OCI-LY7 (cell line): ENCODE measurements at regions not wholly inside any gene's neighbourhood (a gene's known extent, or its start where the extent isn't known, plus 50 kb on each side); places are given as distances from the start of the nearest gene placed in this dataset.

Experiments used
- BruUV-seq: library from RNA; stranded (reverse); fragments of 400-500 nt; replicated peaks from 2 replicates; lab custom pipeline; 2021; lab: Mats Ljungman, UMichigan
- CTCF ChIA-PET: fragments of 300-600 bp; sonication (Branson Sonifier 250); formaldehyde crosslinking; loops from one replicate; lab custom pipeline; 2022; ENCODE audit warnings: antibody characterized with exemption; ENCODE audit not compliant: unreplicated experiment; lab: Charles Lee
- POLR2A ChIA-PET: fragments of 300-600 bp; sonication (Branson Sonifier 250); formaldehyde crosslinking; loops from one replicate; lab custom pipeline; 2022; ENCODE audit warnings: antibody characterized with exemption; lab: Charles Lee
- DNase-seq: peaks from one replicate; pipeline ENCODE4 v3.0.0-alpha.2; 2015; ENCODE audit warnings: low spot score
- H2AFZ ChIP-seq: fragments of 200-600 bp; sonication (generic), shearing (Covaris generic); 2 replicates; pipeline ENCODE4 v1.6.1; 2014; ENCODE audit warnings: mild to moderate bottlenecking, antibody characterized with exemption, low read length, moderate library complexity
- H3K27ac ChIP-seq: fragments of 200-600 bp; sonication (generic); 2 replicates; pipeline ENCODE4 v1.5.1; 2014; ENCODE audit warnings: mixed run types, low read depth, mild to moderate bottlenecking, moderate library complexity, low read length, inconsistent platforms; ENCODE audit not compliant: poor library complexity, severe bottlenecking
- H3K36me3 ChIP-seq: fragments of 200-600 bp; sonication (generic); 2 replicates; pipeline ENCODE4 v1.6.1; 2014; ENCODE audit warnings: mild to moderate bottlenecking, antibody characterized with exemption, low read length, moderate library complexity, mixed read lengths; ENCODE audit not compliant: insufficient read depth
- H3K4me1 ChIP-seq: fragments of 200-600 bp; sonication (generic); 2 replicates; pipeline ENCODE4 v1.5.1; 2014; ENCODE audit warnings: mild to moderate bottlenecking, low read length; ENCODE audit not compliant: insufficient read depth, poor library complexity, severe bottlenecking
- H3K4me2 ChIP-seq: fragments of 200-600 bp; sonication (generic); 2 replicates; pipeline ENCODE4 v1.6.1; 2014; ENCODE audit warnings: mild to moderate bottlenecking, low read length
- H3K4me3 ChIP-seq: fragments of 200-600 bp; sonication (generic); 2 replicates; pipeline ENCODE4 v1.5.1; 2014; ENCODE audit warnings: mild to moderate bottlenecking, low read depth, low read length; ENCODE audit not compliant: poor library complexity, severe bottlenecking
- H3K79me2 ChIP-seq: fragments of 200-600 bp; sonication (generic); 2 replicates; pipeline ENCODE4 v1.6.1; 2016; ENCODE audit warnings: low read depth, mild to moderate bottlenecking, low read length, moderate library complexity, mixed read lengths; ENCODE audit not compliant: insufficient read depth
- H3K9me2 ChIP-seq: fragments of 200-600 bp; sonication (generic); 2 replicates; pipeline ENCODE4 v1.6.1; 2016; ENCODE audit warnings: mild to moderate bottlenecking, low read length, mixed read lengths; ENCODE audit not compliant: insufficient read depth
- H3K9me3 ChIP-seq: fragments of 200-600 bp; sonication (generic); 2 replicates; pipeline ENCODE4 v1.6.1; 2014; ENCODE audit warnings: mild to moderate bottlenecking, mixed run types, low read length, mixed read lengths
- H4K20me1 ChIP-seq: fragments of 200-600 bp; sonication (generic); 2 replicates; pipeline ENCODE4 v1.6.1; 2014; ENCODE audit warnings: mild to moderate bottlenecking, antibody characterized with exemption, low read length, moderate library complexity, mixed read lengths; ENCODE audit not compliant: insufficient read depth
- EZH2phosphoT487 ChIP-seq: fragments of 200-600 bp; sonication (generic); IDR thresholded peaks from 2 replicates; pipeline ENCODE4 v1.6.1; 2018; ENCODE audit warnings: low read depth, borderline replicate concordance, mild to moderate bottlenecking, mixed run types, antibody characterized with exemption, low read length, moderate library complexity, mixed read lengths
- intact Hi-C: fragments of 100-400 bp; cut with micrococcal nuclease; formaldehyde crosslinking; loops from one replicate; pipeline ENCODE4 v1.10.0; 2022; ENCODE audit not compliant: unreplicated experiment
- TF ChIP-seq, protein P1 (sequence below): fragments of 200-600 bp; sonication (generic); conservative IDR thresholded peaks from 2 replicates; pipeline ENCODE4 v1.5.1; 2014; ENCODE audit warnings: mild to moderate bottlenecking, antibody characterized with exemption, low read length, moderate library complexity, mixed read lengths

DNA sequence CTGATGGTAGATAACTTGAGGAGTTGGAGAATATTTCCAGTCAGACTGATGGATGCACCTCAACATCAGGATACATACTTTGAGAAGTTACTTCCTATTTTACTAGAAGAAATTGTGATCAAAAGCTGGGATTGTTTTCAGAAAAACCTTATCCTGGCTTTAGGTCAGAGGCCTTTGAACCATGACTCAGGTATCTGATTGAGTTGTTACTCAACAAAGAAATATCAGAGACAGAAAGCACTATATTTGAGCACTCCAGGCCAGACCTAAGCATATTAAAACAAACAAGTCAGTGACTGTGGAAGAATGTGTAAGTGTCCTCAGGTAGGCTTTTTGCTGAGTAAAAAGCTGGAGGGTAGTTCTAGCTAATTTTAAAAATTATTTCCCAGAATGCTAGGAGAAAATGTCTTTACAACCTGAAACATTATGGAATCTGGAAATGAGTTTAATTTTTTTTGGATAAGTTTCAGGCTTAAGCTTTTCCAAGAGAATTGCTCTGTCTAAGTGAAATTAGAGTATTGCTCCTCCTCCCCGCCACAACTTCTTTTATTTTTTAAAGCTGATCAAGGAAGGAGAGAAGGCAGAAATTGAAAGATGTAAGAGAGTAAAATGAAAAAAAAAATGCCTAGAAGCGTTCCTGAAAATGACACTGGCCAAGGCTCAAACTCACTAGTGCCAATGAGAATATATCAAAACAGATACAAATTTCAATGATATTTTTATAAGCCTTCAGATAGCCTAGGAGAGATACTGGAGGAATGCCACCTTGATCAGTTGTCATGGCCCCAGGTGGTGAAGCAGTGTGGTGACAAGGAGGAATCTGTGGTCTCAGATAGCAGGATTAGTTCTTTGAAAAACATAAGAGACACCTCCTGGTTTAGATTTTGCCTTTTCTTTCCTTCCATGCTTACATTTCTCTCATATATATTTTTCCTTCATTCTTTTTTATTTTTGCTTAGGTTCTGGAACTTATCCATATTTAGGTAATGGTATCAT, 790.3 kb downstream of the TMTC2 start:
- Histone ChIP-seq H3K36me3 (no peaks in the 10 kb centered on the region), H3K27ac (no peak overlapping the region), H4K20me1 (no peaks in the 10 kb centered on the region), H3K9me3 (no peaks in the 10 kb centered on the region), H2AFZ (no peak overlapping the region), H3K4me1 (no peaks in the 10 kb centered on the region), H3K79me2 (no peaks in the 10 kb centered on the region), H3K9me2 (no peaks in the 10 kb centered on the region), H3K4me2 (no peak overlapping the region), H3K4me3 (no peak overlapping the region)
- ChIA-PET POLR2A (no interaction called here), CTCF (no interaction called here)
- no TSS peak for BruUV-seq
- DNase-seq, result no peak
- no peak for TF ChIP-seq EZH2phosphoT487
- TF ChIP-seq, protein P1, sequence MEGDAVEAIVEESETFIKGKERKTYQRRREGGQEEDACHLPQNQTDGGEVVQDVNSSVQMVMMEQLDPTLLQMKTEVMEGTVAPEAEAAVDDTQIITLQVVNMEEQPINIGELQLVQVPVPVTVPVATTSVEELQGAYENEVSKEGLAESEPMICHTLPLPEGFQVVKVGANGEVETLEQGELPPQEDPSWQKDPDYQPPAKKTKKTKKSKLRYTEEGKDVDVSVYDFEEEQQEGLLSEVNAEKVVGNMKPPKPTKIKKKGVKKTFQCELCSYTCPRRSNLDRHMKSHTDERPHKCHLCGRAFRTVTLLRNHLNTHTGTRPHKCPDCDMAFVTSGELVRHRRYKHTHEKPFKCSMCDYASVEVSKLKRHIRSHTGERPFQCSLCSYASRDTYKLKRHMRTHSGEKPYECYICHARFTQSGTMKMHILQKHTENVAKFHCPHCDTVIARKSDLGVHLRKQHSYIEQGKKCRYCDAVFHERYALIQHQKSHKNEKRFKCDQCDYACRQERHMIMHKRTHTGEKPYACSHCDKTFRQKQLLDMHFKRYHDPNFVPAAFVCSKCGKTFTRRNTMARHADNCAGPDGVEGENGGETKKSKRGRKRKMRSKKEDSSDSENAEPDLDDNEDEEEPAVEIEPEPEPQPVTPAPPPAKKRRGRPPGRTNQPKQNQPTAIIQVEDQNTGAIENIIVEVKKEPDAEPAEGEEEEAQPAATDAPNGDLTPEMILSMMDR, result no peak
- intact Hi-C loops, result no loop called here

DNA sequence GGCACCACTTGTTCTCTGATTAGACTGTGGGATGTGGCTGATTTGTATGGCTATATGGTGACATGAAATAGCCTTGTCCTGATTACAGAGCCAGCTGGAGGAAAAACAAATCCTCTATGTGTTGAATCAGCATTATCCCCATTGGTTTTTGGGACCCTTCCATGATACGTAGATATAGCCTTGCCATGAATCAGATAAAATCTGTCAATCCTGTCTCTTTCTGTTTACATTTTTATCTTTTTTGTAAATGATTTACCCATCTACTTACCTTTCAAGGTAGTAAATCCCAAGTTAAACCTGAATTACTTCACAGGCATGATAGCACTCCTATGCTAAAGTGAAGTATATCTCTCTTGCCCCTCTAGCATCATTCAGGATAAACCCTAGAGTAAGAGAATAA, 789.3 kb downstream of the TMTC2 start:
- intact Hi-C loops, result no loop called here
- Histone ChIP-seq H2AFZ (no peak overlapping the region), H3K4me1 (no peaks in the 10 kb centered on the region), H3K9me2 (no peaks in the 10 kb centered on the region), H4K20me1 (no peaks in the 10 kb centered on the region), H3K36me3 (no peaks in the 10 kb centered on the region), H3K9me3 (no peaks in the 10 kb centered on the region), H3K4me3 (no peak overlapping the region), H3K79me2 (no peaks in the 10 kb centered on the region), H3K4me2 (no peak overlapping the region), H3K27ac (no peak overlapping the region)
- no TSS peak for BruUV-seq
- POLR2A ChIA-PET, result no interaction called here
- CTCF ChIA-PET, result no interaction called here
- no peak for DNase-seq
- TF ChIP-seq EZH2phosphoT487, result no peak
- TF ChIP-seq, protein P1, result no peak

DNA sequence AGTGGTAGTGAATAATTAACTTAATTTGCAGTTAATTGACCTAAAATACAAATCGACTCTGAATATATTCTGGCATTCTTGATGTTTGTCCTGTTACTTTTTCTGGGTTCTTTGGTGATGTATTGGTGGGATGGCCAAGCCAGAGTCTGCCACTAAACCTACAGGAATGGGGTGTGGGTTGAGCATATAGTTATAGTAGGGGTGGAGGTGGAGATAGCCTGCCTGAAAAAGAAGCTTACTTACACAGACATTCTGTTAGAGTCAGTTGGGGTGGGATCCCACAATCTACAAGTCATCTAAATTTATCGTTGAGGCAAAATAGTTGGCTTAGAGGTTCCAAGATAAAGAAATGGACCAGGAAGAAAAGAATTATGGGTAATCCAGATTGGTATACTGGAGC, 787.7 kb downstream of the TMTC2 start:
- CTCF ChIA-PET, result no interaction called here
- no peaks in the 10 kb centered on the region for H3K9me3 ChIP-seq
- no TSS peak for BruUV-seq

More for the DNA sequence above, 787.7 kb downstream of the TMTC2 start:
- intact Hi-C loops, result no loop called here
- no peak overlapping the region for H2AFZ ChIP-seq
- no peak for DNase-seq
- no peaks in the 10 kb centered on the region for H3K79me2 ChIP-seq
- no peaks in the 10 kb centered on the region for H3K9me2 ChIP-seq
- H3K4me2 ChIP-seq, result no peak overlapping the region
- H4K20me1 ChIP-seq, result no peaks in the 10 kb centered on the region
- TF ChIP-seq, protein P1, result no peak
- no peak for TF ChIP-seq EZH2phosphoT487
- POLR2A ChIA-PET, result interaction anchor here (0.7 to 0.8 kb wide), 2 partner anchors 10 to 119 kb away, joined by 3 to 4 read pairs; no protein-coding TSS in a partner anchor
- no peaks in the 10 kb centered on the region for H3K4me1 ChIP-seq
- H3K27ac ChIP-seq, result no peak overlapping the region
- H3K4me3 ChIP-seq, result no peak overlapping the region
- H3K36me3 ChIP-seq, result no peaks in the 10 kb centered on the region
